ENCODE measurements at regions not wholly inside any gene's neighbourhood (a gene's known extent, or its start where the extent isn't known, plus 50 kb on each side); places are given as distances from the start of the nearest gene placed in this dataset.

DNA sequence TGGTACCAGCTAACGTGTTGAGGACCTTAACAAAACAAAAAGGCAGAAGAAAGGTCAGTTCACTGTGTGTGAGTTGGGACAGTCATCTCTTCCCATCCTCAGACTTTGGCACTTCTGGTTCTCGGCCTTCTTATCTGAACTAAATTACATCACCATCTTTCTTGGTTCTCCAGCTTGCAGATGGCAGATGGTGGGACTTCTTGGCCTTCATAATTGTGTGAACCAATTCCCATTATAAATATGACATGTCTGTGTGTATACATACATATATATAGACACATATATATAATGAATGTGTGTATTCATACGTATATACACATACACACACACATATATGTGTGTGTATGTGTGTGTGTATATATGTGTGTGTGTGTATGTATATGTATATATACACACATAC lies 301.2 kb upstream of the TRIB2 start:
- TF ChIP-seq, protein P1, sequence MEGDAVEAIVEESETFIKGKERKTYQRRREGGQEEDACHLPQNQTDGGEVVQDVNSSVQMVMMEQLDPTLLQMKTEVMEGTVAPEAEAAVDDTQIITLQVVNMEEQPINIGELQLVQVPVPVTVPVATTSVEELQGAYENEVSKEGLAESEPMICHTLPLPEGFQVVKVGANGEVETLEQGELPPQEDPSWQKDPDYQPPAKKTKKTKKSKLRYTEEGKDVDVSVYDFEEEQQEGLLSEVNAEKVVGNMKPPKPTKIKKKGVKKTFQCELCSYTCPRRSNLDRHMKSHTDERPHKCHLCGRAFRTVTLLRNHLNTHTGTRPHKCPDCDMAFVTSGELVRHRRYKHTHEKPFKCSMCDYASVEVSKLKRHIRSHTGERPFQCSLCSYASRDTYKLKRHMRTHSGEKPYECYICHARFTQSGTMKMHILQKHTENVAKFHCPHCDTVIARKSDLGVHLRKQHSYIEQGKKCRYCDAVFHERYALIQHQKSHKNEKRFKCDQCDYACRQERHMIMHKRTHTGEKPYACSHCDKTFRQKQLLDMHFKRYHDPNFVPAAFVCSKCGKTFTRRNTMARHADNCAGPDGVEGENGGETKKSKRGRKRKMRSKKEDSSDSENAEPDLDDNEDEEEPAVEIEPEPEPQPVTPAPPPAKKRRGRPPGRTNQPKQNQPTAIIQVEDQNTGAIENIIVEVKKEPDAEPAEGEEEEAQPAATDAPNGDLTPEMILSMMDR (IDR thresholded peaks at IDR 0.05): no peak
- H3K4me3 ChIP-seq: no peak overlapping the region
- no peaks in the 10 kb centered on the region for H3K36me3 ChIP-seq
- no peak overlapping the region for H3K27ac ChIP-seq
- ATAC-seq: no peak
- peaks cover 0 to 4% of the 10 kb centered on the region in 2 donors for H3K9me3 ChIP-seq
- H3K27me3 ChIP-seq: no peaks in the 10 kb centered on the region
- DNase-seq: no peak
- intact Hi-C loops (cut with DNase I): no loop called here
- peaks cover 0 to 4% of the 10 kb centered on the region in 2 donors for H3K4me1 ChIP-seq

- intact Hi-C loops (cut with DNase I): no loop called here
- Histone ChIP-seq H3K4me3 (no peak overlapping the region), H3K9me3 (peaks cover 0 to under 1% of the 10 kb centered on the region in 2 donors), H3K27me3 (no peaks in the 10 kb centered on the region), H3K27ac (no peak overlapping the region), H3K4me1 (peaks cover 0 to 4% of the 10 kb centered on the region in 2 donors), H3K36me3 (no peaks in the 10 kb centered on the region)
- DNase-seq (peak in 2 of 4 donors; percentile 37), ATAC-seq (peak; percentile 62)
- TF ChIP-seq, protein P1 (IDR thresholded peaks at IDR 0.05): peak; percentile 26 to 34
Measured at GRCh38 chr2:12416600-12416999, 300.1 kb upstream of the TRIB2 start.

GRCh38 chr2:12417786-12418185 lies 298.9 kb upstream of the TRIB2 start:
- ATAC-seq (no peak), DNase-seq (no peak)
- Histone ChIP-seq H3K4me1 (peaks cover 0 to 4% of the 10 kb centered on the region in 2 donors), H3K36me3 (no peaks in the 10 kb centered on the region), H3K4me3 (no peak overlapping the region), H3K27me3 (no peaks in the 10 kb centered on the region), H3K9me3 (no peaks in the 10 kb centered on the region), H3K27ac (no peak overlapping the region)
- TF ChIP-seq, protein P1 (IDR thresholded peaks at IDR 0.05): no peak
- intact Hi-C loops (cut with DNase I): no loop called here

DNA sequence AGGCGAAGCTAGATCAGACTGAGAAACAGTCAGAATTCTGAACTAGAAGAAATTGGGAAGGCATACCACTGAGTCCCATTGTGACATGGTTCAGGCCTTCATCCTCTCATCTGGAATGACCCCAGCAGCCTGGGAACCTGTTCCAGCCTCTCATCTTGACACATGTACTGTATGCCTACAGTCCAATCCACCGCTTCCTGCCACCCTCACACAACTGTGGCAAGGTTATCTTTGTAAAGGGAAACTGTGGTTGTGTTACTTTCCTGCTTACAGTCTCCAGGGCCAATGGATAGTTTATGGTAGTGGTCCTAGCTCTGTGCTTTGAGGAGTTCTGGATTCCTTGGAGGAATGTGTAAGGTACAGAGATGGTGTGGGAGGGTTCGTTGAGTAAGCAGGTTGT lies 296.9 kb upstream of the TRIB2 start:
- no peak overlapping the region for H3K4me3 ChIP-seq
- TF ChIP-seq, protein P1 (IDR thresholded peaks at IDR 0.05): no peak
- no peaks in the 10 kb centered on the region for H3K9me3 ChIP-seq
- no peak for ATAC-seq
- intact Hi-C loops (cut with DNase I): no loop called here
- H3K27ac ChIP-seq: no peak overlapping the region
- no peaks in the 10 kb centered on the region for H3K27me3 ChIP-seq
- no peaks in the 10 kb centered on the region for H3K36me3 ChIP-seq
- H3K4me1 ChIP-seq: peaks cover 0 to 4% of the 10 kb centered on the region in 2 donors
- DNase-seq: no peak

DNA sequence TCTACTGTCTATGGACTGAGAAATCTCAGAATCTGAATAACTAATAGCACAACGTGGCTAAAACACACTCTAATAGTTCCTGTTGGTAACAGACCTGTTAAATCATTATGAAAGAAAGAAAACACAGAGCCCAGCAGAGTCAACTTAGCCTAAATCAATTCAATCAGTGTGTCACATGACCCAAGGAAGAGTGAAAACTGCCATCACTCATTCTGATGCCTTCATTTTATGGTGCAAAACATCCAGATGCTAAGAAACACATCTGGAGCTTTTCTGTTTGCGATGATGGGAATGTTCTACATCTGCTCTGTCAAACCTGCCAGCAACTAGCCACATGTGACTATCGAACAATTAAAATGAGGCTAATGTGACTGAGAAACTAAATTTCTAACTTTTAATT lies 295.7 kb upstream of the TRIB2 start:
- TF ChIP-seq, protein P1 (IDR thresholded peaks at IDR 0.05): no peak
- Histone ChIP-seq H3K4me3 (no peak overlapping the region), H3K4me1 (peaks cover 0 to 4% of the 10 kb centered on the region in 2 donors), H3K27me3 (no peaks in the 10 kb centered on the region), H3K27ac (no peak overlapping the region), H3K9me3 (no peaks in the 10 kb centered on the region), H3K36me3 (no peaks in the 10 kb centered on the region)
- intact Hi-C loops (cut with DNase I): no loop called here
- no peak for DNase-seq
- no peak for ATAC-seq

Data from left lung (tissue), 4 donors.